CD4-positive, alpha-beta T cell treated with Interferon alpha-2 for 1 hour (primary cell): ENCODE measurements at regions not wholly inside any gene's neighbourhood (a gene's known extent, or its start where the extent isn't known, plus 50 kb on each side); places are given as distances from the start of the nearest gene placed in this dataset.

Experiments
- DNase-seq, 2 donors: peaks; one replicate each; pipeline ENCODE4 v3.0.0-alpha.2; 2020 to 2022

DNA sequence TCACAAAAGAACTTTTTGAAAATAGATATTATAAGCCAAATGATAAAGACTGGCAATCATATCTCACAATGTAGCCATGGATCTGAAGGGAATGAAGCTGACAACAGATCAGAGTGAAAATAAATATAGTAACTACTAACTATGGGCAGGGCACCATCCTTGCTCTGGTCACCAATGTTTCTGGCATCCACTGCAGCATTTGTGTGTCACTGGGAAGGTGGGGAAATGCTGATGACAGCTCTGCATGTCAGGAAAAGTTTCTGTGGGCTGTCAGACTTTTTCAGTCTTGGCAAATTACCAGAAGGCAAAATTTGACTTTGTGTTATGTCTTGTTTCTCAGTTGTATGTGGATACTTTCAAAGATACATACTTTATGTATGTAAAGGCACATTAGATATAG, 195.6 kb downstream of the ZNF326 start:
- no peak for DNase-seq

DNA sequence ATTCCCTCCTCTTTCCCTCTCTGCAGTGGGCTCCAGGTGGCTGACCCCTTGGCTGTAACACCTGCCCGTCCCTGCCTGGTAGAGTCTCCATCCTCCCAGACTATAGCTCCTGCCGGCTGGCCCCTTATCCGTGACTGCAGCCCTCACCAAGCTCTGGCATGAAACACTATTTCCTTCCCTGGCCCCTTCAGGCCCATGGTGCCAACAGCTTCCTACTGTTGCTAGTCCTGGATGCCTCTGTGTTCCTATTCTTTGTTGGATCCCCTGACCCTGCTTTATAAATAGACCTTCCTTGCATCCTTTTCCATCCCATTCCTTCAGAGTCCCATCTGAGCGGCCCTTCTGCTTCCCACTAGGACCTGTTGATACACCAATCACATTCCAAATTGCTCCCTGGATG, 195.0 kb downstream of the ZNF326 start:
- DNase-seq, result no peak

DNA sequence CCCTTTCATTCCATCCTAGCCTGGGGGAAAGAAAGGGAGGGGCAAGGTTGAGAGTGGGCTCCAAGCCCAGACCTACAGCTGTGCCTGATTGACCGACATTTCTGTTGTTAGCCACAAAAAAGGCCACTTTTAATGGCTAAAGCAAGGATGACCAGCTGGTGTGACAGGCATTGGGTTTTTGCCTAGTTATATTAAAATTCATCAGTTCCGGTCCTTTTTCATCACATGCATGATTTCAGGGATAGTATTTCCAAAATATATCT, 192.3 kb downstream of the ZNF326 start:
- DNase-seq, result no peak

DNA sequence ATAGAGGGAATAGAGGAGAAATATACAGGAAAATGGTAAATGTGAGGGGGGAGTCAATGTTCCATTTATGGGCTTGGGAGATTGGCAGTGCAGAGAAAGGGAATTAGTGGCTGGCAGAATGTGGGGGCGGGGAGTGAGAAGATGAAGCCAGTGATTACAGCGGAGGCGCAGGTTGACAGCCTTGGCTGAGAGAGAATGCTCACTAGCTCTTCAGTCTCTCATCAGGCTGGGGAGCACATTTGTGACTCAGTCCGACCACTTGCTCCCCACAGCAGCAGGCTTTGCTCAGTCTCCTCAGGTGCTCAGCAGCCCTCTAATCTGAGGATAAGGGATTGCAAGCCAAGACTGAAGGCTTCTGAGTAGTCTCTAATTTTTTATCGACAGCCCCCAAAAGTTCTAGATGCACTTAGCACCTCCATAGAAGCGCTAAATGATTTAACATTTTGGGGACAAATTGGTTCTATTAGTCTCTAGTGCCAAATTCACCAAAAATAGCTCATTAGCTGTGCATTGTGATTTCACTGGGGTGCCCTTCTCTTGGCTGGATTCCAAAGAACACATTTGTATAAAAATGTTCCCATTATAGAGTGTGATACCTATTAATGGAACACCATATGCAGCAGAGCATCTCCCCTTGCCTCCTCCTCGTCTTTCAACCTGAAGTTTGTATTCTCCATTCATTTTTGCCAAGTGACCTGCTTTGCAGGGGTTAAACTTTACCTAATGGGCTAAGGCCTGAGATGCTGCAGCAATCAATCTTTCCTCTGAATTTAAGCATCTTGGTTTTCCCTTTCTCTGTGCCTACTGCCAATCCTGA, 191.8 kb downstream of the ZNF326 start:
- no peak for DNase-seq

DNA sequence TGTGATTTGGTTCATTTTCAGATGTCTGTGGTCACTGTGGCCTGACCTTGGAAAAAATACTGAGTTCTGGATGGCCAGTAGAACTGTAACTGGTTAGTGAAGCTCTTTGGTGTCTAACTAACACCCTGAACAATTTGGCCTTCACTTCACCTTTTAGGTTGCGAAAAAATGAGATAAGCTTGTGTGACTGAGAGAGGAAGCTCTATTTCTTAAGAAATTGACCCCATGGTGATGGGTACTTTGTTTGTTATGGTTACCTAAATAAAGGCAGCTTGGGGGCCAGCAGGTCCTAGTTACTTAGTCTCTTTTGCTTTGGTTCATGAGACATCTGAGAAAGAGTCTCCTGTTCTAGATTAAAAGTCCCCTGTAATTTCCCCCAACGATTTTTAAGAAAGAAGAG, 181.6 kb downstream of the ZNF326 start:
- no peak for DNase-seq

DNA sequence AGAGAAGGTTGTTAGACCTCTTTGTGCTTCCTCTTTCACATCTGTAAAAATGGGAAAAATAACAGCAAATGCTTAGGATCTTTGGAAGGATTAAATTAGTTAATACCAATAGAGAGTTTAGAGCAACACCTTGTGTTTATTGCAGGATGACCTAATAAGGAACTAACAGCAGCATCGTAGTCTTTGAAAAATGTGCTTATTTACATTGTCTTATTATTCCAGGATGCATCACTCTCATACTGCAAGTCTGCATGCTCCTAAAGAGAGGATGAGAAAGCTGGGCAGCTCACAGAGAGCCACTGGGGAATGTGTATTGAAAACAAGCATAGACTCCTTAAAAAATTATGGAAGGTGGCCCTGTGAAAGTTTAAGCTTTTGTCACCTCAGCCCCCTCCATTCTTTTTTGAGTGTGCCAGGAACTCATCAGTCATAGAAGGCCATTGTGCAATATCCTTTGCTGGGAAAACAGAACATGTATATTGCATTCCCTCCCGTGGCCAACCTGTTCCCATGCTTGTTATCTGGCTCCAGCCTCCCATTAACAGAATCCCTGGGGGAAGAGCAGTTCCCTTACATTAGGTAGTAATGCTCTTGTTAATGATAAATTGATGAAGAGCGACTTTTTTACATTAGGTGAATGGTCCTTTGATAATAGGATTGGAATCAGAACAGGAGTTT, 180.7 kb downstream of the ZNF326 start:
- DNase-seq, result no peak

DNA sequence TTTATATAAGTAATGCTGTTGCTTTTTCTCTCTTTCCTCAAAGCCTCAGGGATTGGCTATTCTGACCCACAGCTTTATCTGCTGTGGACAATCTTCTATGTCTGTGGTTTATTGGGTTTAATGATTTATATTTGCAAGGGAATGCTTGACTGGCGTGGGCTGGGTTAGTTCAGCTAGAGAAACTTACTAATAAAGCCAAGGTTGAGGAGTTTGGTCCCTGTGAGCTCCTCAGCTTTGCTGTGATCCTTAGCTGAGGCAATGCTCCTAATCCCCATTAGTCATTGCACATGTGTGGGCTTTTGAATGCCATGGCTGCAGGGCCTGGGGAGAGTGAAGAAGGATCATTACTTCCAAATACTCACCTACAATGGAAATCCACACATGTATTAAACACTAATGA, 179.3 kb downstream of the ZNF326 start:
- no peak for DNase-seq

DNA sequence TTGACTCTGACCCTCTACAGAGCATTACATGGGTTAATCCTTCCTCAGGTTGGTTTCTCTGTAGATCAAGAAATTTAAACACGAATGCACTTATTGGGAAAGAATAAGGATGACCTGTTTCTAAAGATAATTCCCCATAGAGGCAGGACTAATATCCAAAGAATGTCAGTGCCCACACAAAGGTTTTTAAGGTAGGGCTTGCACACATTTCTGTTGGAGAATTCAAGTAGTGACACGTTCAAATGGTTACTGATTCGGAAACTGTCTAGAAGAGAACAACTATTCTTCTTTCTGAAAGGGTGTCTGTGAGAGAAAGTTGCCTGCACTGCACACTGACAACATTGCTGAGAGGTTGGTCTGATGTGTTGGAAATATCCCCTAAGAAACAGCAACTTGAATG, 167.3 kb downstream of the ZNF326 start:
- DNase-seq, result no peak

DNA sequence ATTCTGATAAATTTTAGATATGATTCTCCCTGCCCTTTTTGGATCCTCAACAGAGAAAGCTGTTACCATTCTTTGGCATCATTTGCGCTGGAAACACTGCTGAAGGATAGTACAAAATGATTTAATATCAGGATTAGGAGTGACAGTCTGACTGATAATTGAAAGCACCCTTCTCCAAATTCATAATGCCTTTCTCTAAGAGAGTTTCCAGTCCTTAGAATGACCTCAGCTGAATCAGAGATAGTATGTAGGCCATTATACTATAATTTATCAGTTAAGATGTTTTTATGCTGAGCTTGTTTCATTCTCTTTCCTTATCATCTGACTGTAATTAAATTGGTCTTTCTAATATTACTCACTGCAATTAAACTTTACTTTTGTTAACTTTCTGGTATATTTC, 166.7 kb downstream of the ZNF326 start:
- no peak for DNase-seq

DNA sequence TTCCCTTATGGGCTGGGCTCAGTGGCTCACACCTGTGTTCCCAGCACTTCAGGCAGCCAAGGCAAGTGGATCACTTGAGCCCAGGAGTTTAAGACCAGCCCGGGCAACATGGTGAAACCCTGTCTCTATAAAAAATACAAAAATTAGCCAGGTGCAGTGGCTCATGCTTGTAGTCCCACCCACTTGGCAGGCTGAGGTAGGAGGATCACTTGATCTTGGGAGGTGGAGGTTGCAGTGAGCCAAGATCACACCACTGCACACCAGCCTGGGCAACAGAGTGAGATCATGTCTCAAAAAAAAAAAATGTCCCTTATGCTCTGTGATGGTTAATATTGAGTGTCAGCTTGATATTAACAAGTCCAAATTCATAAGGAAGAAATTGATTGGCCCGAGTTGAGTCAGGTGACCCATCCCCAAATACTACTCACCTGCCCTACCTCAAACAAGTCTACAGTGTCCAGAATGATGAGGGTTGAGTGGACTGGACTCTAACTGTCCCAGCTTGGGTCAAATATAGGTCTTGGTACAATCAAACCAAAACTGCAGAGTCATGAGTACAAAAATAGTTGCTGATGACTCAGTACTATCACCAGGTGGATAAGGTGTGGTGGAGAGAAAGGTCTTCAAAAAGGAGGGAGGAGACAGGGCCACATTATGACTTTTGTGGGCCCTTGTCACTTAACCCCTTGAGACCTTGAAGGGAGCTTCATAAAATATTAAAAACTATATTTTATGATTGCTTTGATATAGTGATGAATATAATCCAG, 161.0 kb downstream of the ZNF326 start:
- DNase-seq, result no peak

DNA sequence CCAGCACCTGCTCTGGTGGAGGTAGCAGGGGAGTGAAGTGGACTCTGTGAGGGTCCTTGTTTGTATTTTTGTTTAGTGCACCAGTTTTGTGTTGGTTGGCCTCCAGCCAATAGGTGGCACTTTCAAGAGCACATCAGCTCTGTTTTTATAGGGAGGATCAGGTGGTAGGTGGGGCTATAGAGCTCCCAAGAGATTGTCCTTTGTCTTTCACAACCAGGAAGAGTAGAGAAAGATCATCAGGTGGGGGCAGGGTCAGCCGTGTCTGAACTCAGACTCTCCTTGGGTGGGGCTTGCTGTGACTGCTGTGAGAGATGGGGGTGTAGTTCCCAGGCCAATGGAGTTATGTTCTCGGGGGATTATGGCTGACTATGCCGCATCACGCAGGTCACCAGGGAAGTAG, 159.8 kb downstream of the ZNF326 start:
- DNase-seq, result no peak

DNA sequence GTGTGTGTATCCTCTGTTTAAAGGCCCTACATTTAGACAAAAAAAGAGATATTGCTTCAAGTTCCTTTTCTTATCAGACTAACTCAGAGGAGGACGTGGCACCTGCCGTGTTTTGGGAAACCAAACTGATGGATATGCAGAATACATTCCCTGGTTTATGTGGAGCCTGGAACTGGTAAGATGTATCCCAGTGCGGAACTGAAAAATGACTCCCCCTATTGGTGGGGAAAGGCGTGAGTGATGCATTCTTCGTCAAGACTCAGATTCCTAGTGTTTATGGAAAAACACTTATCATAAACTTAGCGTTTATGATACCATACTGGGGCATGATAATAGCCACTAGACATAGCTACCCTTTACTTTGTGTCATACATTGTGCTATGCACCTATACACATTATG, 154.2 kb downstream of the ZNF326 start:
- DNase-seq, result no peak

DNA sequence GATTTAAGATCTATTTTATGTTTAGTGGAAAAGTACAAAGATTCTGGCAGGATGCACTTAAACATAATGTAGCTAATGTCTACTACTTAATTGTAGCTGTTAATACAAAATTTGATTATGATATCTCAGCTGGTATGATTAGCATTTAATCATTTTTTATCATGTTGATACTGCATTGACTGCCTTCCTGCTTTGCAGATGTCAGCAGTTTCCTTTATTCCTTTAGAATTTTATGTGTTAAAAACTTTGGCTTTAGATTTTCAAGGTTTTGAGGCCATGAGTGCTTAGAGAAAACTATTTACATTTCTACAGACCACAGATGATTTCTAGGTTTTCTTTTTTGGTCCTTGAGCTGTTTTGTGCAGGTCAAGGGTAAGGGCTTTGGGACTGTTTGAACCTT, 152.2 kb downstream of the ZNF326 start:
- DNase-seq, result no peak

DNA sequence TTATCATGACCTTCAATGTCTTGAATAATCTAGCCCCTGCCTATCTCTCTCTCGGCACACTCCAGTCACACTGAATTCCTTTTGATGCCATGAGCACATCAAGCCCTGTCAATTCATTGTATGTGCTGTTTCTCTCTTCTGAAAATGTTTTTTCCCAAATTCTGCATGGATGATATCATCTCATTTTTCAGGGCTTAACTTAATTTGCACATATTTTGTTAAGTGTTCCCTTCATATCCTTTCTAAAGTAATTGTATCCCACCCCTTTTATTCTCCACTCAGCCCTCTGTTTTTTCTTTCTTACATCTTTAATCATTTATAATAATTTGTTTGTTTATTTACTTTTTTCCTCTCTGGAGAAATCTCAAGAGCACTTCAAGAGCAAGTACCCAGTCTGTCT, 149.9 kb downstream of the ZNF326 start:
- no peak for DNase-seq

DNA sequence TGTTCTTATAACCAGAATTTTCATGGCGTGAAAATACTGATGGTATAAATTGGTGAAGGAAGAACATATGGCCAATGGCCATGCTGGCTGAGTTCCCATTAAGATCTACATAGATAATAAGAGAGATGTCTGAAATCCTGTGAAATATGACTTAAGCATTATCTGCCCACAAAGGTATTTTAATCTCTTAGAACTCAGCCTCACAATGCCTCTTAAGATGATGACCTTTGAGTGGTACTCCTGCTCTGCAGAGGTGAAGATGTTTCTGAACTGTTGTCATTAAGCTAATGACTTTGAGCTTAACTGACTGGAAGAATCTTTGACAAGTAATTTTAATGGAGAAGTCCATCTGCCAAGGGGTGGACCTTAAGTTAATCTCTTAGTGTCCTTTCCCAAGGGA, 148.7 kb downstream of the ZNF326 start:
- no peak for DNase-seq

DNA sequence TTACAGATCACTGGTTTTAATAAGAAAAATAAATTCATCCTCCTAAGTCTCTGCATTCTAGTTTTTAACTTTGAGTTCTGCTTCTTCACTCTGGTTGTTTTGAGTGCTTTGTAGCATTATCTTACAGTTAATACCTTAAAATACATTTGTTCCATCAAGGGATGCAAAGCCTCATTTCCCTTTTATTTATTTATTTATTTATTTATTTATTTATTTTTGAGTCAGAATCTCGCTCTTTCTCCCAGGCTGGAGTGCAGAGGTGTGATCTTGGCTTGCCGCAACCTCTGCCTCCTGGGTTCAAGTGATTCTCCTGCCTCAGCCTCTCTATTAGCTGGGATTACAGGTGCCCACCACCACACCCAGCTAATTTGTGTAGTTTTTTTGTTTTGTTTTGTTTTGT, 147.8 kb downstream of the ZNF326 start:
- DNase-seq, result no peak

DNA sequence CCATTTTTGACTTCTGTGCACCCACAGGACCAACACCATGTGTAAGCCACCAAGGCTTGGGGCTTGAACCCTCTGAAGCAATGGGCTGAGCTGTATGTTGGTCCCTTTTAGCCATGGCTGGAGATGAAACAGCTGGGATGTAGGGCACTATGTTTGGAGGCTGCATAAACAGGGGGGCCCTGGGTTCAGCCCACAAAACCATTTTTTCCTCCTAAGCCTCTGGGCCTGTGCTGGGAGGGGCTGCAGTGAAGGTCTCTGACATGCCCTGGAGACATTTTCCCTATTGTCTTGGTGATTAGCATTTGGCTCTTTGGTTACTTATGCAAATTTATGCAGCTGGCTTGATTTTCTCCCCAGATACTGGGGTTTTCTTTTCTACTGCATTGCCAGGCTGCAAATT, 144.9 kb downstream of the ZNF326 start:
- DNase-seq, result no peak

DNA sequence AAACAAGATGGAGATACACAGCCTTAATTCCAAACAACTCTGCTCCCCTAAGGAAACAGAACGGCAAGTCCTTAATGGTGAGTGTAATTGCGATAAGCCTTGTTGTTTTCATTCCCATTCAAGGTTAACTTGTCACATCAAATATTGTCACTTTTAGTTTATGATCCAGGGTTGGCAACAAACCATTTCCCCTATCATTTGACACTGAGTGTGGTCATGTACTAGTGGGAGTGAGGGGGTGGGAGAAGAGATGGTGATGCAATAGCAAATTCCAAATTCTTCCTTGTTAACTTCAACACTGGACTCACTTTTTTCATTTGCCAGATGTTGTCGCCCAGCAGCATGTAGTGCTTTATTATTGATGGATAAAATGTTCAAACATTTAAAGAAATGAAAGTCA, 140.4 kb downstream of the ZNF326 start:
- DNase-seq, result no peak

DNA sequence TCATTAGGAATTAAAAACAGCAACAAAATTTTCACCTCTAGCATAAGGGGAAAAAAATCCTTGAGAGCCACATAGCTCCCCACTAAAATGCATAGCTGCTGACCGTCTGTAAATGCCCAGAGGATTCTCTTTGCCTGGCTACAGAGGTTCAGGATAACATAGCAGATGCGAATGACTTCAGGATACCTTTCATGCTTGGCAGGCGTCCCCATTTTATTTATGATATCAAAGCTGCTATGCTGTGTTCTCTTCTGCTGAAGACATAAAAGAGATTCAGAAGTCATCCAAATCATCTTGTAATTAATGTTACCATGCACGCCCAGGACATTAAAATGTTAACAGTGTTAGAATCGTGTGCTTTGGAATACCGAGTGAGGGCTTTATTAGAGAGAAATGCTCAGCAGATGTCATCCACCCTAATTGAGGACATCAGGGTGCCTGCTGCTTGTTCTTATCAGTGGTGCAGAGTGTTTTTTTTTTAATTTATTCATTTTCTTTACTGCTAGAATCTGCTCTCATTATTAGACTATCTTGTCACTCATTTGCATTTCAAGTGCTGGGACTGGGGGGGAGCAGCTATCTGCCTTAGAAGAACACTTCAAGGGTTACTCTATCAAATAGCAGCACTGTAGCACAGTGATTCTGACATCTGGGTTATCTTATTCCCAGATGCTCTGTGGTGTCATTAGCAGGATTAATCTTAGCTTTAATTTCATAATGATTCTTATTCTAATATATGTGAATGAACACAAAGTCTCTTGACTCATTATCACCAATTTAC, 139.5 kb downstream of the ZNF326 start:
- DNase-seq, result no peak

DNA sequence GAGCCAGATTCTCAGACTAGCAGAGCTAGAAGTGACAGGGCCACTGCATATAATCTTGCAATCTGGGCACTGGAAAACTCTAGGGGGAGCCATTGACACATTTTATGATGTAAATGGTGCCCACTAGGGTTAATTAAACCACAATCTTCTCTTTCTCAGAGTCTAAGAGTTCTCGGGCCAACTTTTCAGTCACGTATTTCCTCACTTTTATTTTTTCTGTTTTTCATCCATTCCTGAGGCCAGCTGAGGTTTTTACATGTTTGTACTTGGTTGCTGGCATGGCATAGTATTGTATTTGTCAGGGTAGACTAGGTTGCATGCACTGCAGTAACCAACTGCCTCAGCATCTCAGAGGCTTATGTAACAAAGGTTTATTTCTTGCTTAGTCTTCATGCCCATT, 138.2 kb downstream of the ZNF326 start:
- DNase-seq, result no peak

DNA sequence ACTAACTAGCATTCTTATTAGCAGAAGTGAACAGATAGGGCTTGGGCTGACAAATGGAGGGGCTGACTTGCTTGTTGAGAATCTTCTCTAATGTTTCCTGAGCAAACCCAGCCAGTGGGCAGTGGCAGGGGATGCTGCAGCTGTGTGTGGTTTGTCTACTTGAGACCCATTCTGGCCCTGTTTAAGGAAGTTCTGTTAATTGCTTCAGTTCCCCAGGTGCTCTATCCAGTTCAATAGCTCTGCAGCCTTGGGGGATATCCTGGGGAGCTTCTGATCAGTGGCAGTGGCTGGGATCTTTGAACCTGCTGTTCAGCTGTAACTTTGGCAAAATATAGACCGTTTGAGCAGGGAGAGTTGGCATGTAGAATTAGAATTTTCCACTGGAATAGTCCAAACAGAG, 137.4 kb downstream of the ZNF326 start:
- DNase-seq, result no peak

DNA sequence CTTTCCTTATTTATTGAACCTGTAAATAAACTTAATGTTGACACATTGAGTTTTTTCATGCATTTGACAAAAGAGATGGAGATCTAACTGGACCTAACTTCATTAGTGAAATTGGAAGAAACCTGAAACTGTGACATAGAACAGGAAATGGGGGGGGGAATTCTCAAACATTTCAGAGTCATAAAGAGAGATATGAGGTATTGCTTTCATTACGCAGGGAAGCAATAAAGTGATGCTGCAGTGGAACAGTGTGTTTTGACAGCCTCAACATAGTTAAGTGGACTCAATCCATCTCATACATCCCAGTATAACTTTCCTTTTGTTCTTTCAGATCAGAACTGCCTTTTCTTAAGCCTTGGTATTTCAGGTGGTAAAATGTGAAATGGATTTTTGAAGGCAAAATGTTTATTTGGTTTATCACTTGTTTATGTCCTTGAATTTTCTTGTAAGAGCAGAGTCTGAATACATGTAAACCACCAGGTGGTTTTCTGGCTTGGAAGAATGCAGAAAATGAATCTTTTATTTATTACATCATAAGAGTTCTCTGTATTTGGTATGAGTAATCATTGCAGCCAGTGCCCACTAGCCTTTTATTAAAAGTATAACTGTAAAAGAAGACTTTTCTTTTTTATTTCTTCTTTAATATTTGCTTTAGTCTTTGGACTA, 132.5 kb downstream of the ZNF326 start:
- no peak for DNase-seq

DNA sequence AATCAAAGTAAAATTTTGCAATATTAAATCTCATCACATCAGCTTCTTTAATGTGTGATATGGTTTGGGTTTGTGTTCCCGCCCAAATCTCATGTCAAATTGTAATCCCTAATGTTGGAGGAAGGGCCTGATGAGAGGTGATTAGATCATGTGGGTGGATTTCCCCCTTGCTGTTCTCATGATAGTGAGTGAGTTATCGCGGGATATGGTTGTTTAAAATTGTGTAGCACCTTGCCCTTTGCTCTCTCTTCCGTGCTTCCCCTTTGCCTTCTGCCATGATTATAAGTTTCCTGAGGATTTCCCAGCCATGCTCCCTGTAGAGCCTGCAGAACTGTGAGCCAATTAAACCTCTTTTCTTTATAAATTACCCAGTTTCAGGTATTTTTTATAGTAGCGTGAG, 131.9 kb downstream of the ZNF326 start:
- DNase-seq, result no peak
